ENCODE measurements at regions not wholly inside any gene's neighbourhood (a gene's known extent, or its start where the extent isn't known, plus 50 kb on each side); places are given as distances from the start of the nearest gene placed in this dataset.

- Histone ChIP-seq H3K36me3 (ENCODE audit: control insufficient read depth in 4 of 4, insufficient read depth in 3 of 4, low read depth in 1 of 4, low read length in 3 of 4) (no peaks in the 10 kb centered on the region), H3K4me3 (ENCODE audit: low read depth in 1 of 3, low read length in 3 of 3) (no peak overlapping the region), H3K27ac (ENCODE audit: low read depth in 1 of 2, low read length in 2 of 2) (no peak overlapping the region), H3K9ac (ENCODE audit: low read depth in 1 of 2, low read length in 2 of 2) (no peak overlapping the region), H3K9me3 (ENCODE audit: control insufficient read depth in 4 of 4, low read length in 3 of 4) (no peaks in the 10 kb centered on the region), H3K4me1 (ENCODE audit: control insufficient read depth in 4 of 4, insufficient read depth in 4 of 4, low read length in 3 of 4) (no peaks in the 10 kb centered on the region), H3K27me3 (ENCODE audit: control insufficient read depth in 4 of 4, insufficient read depth in 4 of 4, low read length in 3 of 4) (no peaks in the 10 kb centered on the region)
- WGBS, result 58% methylated on average over 4 of the region's 4 CpGs
- DNase-seq (ENCODE audit: low spot score), result no peak
- no peak for TF ChIP-seq EGR1 (IDR thresholded peaks at IDR 0.05; ENCODE audit: low read depth in 2 of 2)
- TF ChIP-seq ZBTB33 (IDR thresholded peaks at IDR 0.05), result no peak
- TF ChIP-seq REST (IDR thresholded peaks at IDR 0.05), result no peak
- TF ChIP-seq HNF4G (IDR thresholded peaks at IDR 0.05), result no peak
- TF ChIP-seq HNF4A (conservative IDR thresholded peaks at IDR 0.05), result no peak
- no peak for TF ChIP-seq ATF3 (IDR thresholded peaks at IDR 0.05)
These were observed 54.7 kb upstream of the VWC2 start for GRCh38 chr7:49718760-49719159.

- Histone ChIP-seq H3K4me3 (ENCODE audit: low read depth in 1 of 3, low read length in 3 of 3) (no peak overlapping the region), H3K27me3 (ENCODE audit: control insufficient read depth in 4 of 4, insufficient read depth in 4 of 4, low read length in 3 of 4) (no peaks in the 10 kb centered on the region), H3K36me3 (ENCODE audit: control insufficient read depth in 4 of 4, insufficient read depth in 3 of 4, low read depth in 1 of 4, low read length in 3 of 4) (no peaks in the 10 kb centered on the region), H3K4me1 (ENCODE audit: control insufficient read depth in 4 of 4, insufficient read depth in 4 of 4, low read length in 3 of 4) (no peaks in the 10 kb centered on the region), H3K9ac (ENCODE audit: low read depth in 1 of 2, low read length in 2 of 2) (no peak overlapping the region), H3K9me3 (ENCODE audit: control insufficient read depth in 4 of 4, low read length in 3 of 4) (no peaks in the 10 kb centered on the region), H3K27ac (ENCODE audit: low read depth in 1 of 2, low read length in 2 of 2) (no peak overlapping the region)
- 45% methylated on average over 4 of the region's 4 CpGs for WGBS
- no peak for DNase-seq (ENCODE audit: low spot score)
- TF ChIP-seq HNF4A (conservative IDR thresholded peaks at IDR 0.05) (no peak), REST (IDR thresholded peaks at IDR 0.05) (no peak), RAD21 (IDR thresholded peaks at IDR 0.05) (no peak), CTCF (IDR thresholded peaks at IDR 0.05; ENCODE audit: low read depth, low read length, missing input control) (no peak), ZBTB33 (IDR thresholded peaks at IDR 0.05) (no peak), EGR1 (IDR thresholded peaks at IDR 0.05; ENCODE audit: low read depth in 2 of 2) (no peak), RXRA (IDR thresholded peaks at IDR 0.05) (no peak), JUND (IDR thresholded peaks at IDR 0.05) (no peak), NR2F2 (IDR thresholded peaks at IDR 0.05) (no peak), MAX (IDR thresholded peaks at IDR 0.05) (no peak)
These were observed 52.0 kb upstream of the VWC2 start for GRCh38 chr7:49721441-49721840.

Data from liver (tissue), 8 donors.